ENCODE measurements at regions not wholly inside any gene's neighbourhood (a gene's known extent, or its start where the extent isn't known, plus 50 kb on each side); places are given as distances from the start of the nearest gene placed in this dataset.

- H3K36me3 ChIP-seq (ENCODE audit: control insufficient read depth in 2 of 3, insufficient read depth in 3 of 3, low read length in 3 of 3) = no peaks in the 10 kb centered on the region
- H3K27me3 ChIP-seq (ENCODE audit: control insufficient read depth, insufficient read depth, low read length) = no peaks in the 10 kb centered on the region
- no peak for TF ChIP-seq CTCF (IDR thresholded peaks at IDR 0.05; ENCODE audit: borderline replicate concordance, extremely low read depth, insufficient read depth)
- intact Hi-C loops (cut with DNase I) = no loop called here
- no peak overlapping the region for H3K27ac ChIP-seq (ENCODE audit: low read depth in 2 of 2, low read length in 2 of 2)
- DNase-seq (no peak), FAIRE-seq (no peak)
- H3K9ac ChIP-seq (ENCODE audit: low read length in 3 of 3) = no peak overlapping the region
- H3K4me1 ChIP-seq (ENCODE audit: control insufficient read depth in 2 of 3, insufficient read depth in 2 of 3, low read depth in 1 of 3, low read length in 3 of 3) = no peaks in the 10 kb centered on the region
- no peaks in the 10 kb centered on the region for H3K9me3 ChIP-seq (ENCODE audit: control insufficient read depth in 2 of 3, insufficient read depth in 1 of 3, low read length in 3 of 3)
- H3K4me3 ChIP-seq (ENCODE audit: low read length in 3 of 3) = no peak overlapping the region
Measured at GRCh38 chr15:93989440-93989998, 241.8 kb upstream of the MCTP2 start.

DNA sequence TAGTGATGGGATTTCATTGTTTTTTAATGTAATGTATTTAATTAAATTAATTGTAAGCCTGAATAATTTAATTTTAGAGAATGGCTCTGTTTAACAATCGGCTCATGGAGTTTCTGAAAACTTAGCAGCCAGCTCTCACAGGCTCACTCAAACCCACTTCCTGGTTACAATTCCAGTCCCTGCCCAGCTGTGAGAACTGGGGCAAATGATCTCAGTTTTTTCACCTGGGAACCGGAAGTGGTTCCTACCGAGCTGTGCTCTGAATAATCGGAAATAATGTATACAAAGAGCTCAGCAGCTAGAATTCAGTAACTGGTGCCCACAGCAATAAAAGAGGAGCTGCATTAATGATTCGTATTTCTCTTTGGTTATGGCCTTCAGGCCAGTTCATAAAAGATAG lies 244.3 kb upstream of the MCTP2 start:
- DNase-seq (no peak), FAIRE-seq (no peak)
- no peaks in the 10 kb centered on the region for H3K4me1 ChIP-seq (ENCODE audit: control insufficient read depth in 2 of 3, insufficient read depth in 2 of 3, low read depth in 1 of 3, low read length in 3 of 3)
- no peaks in the 10 kb centered on the region for H3K27me3 ChIP-seq (ENCODE audit: control insufficient read depth, insufficient read depth, low read length)
- H3K36me3 ChIP-seq (ENCODE audit: control insufficient read depth in 2 of 3, insufficient read depth in 3 of 3, low read length in 3 of 3) = no peaks in the 10 kb centered on the region
- no peak overlapping the region for H3K4me3 ChIP-seq (ENCODE audit: low read length in 3 of 3)
- intact Hi-C loops (cut with DNase I) = no loop called here
- H3K27ac ChIP-seq (ENCODE audit: low read depth in 2 of 2, low read length in 2 of 2) = no peak overlapping the region
- H3K9me3 ChIP-seq (ENCODE audit: control insufficient read depth in 2 of 3, insufficient read depth in 1 of 3, low read length in 3 of 3) = no peaks in the 10 kb centered on the region
- no peak for TF ChIP-seq CTCF (IDR thresholded peaks at IDR 0.05; ENCODE audit: borderline replicate concordance, extremely low read depth, insufficient read depth)
- H3K9ac ChIP-seq (ENCODE audit: low read length in 3 of 3) = no peak overlapping the region

DNA sequence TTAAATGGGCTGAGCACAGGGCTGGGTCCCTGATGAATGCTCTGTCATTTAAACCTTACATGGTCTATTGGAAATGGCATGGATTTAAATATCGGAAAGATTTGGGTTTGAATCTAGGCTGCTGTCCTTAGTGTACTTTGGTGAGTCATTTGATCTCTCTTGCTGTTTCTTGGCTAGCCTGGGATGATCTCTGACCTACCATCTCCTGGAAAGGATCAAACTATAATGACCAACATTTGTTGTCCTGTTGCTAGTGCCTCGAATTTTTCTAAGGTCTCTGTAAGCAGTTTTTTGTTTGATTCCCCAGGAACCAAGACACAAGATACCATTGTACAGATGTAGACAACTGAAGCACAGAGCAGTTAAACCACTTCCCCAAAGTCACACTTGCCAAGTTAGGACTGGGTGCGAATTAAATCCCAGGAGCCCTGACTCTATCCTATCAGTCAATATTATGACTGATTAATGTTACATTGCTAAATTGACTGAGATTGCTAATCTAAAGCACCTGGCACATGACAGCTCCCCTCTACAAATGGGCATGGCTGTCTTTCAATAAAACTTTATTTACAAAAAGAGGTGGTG lies 244.9 kb upstream of the MCTP2 start:
- H3K9ac ChIP-seq (ENCODE audit: low read length in 3 of 3) = no peak overlapping the region
- no peaks in the 10 kb centered on the region for H3K27me3 ChIP-seq (ENCODE audit: control insufficient read depth, insufficient read depth, low read length)
- intact Hi-C loops (cut with DNase I) = no loop called here
- no peaks in the 10 kb centered on the region for H3K36me3 ChIP-seq (ENCODE audit: control insufficient read depth in 2 of 3, insufficient read depth in 3 of 3, low read length in 3 of 3)
- H3K4me1 ChIP-seq (ENCODE audit: control insufficient read depth in 2 of 3, insufficient read depth in 2 of 3, low read depth in 1 of 3, low read length in 3 of 3) = no peaks in the 10 kb centered on the region
- TF ChIP-seq CTCF (IDR thresholded peaks at IDR 0.05; ENCODE audit: borderline replicate concordance, extremely low read depth, insufficient read depth) = no peak
- no peak overlapping the region for H3K4me3 ChIP-seq (ENCODE audit: low read length in 3 of 3)
- DNase-seq = no peak
- no peak overlapping the region for H3K27ac ChIP-seq (ENCODE audit: low read depth in 2 of 2, low read length in 2 of 2)
- FAIRE-seq = no peak
- no peaks in the 10 kb centered on the region for H3K9me3 ChIP-seq (ENCODE audit: control insufficient read depth in 2 of 3, insufficient read depth in 1 of 3, low read length in 3 of 3)

DNA sequence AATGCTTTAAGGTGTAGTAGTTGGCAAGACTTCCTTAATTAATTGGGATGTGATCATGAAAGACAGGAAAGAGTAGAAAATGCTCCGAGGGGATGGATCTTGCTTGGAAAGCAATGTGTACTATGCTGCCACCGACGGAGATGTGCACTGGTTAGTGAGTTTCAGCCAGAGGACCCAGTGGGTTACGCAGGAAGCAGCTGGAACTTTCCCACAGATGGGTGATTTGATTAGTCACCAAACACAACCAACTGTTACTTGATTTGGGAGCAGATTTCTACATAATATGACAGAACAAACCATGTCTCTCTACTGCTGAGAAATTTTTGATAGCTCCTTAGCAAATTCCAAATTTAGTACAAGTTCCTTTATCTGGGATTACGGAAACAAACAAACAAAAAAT lies 245.4 kb upstream of the MCTP2 start:
- Histone ChIP-seq H3K9ac (ENCODE audit: low read length in 3 of 3) (no peak overlapping the region), H3K27ac (ENCODE audit: low read depth in 2 of 2, low read length in 2 of 2) (no peak overlapping the region), H3K36me3 (ENCODE audit: control insufficient read depth in 2 of 3, insufficient read depth in 3 of 3, low read length in 3 of 3) (no peaks in the 10 kb centered on the region), H3K4me1 (ENCODE audit: control insufficient read depth in 2 of 3, insufficient read depth in 2 of 3, low read depth in 1 of 3, low read length in 3 of 3) (no peaks in the 10 kb centered on the region), H3K27me3 (ENCODE audit: control insufficient read depth, insufficient read depth, low read length) (no peaks in the 10 kb centered on the region), H3K9me3 (ENCODE audit: control insufficient read depth in 2 of 3, insufficient read depth in 1 of 3, low read length in 3 of 3) (no peaks in the 10 kb centered on the region), H3K4me3 (ENCODE audit: low read length in 3 of 3) (no peak overlapping the region)
- TF ChIP-seq CTCF (IDR thresholded peaks at IDR 0.05; ENCODE audit: borderline replicate concordance, extremely low read depth, insufficient read depth) = no peak
- intact Hi-C loops (cut with DNase I) = no loop called here
- no peak for FAIRE-seq
- DNase-seq = no peak

Measured in kidney (tissue), 13 donors.